ENCODE measurements at regions not wholly inside any gene's neighbourhood (a gene's known extent, or its start where the extent isn't known, plus 50 kb on each side); places are given as distances from the start of the nearest gene placed in this dataset.

GRCh38 chr2:47260971-47261370 lies 84.7 kb upstream of the CALM2 start:
- in situ Hi-C loops (cut with HindIII; ENCODE audit: low pct_ligation_motif_present, low sequenced_read_pairs): no loop called here
- H3K27me3 ChIP-seq (replicated peaks): no peaks in the 10 kb centered on the region
- H3K27ac ChIP-seq: no peak overlapping the region
- H3K36me3 ChIP-seq (replicated peaks): no peaks in the 10 kb centered on the region
- no peak overlapping the region for H3K4me3 ChIP-seq (ENCODE audit: low read depth, low read length)
- no peak for TF ChIP-seq CTCF (IDR thresholded peaks at IDR 0.05; ENCODE audit: low read depth, low read length, missing control alignments)
- DNase-seq: no peak

GRCh38 chr2:47259829-47260228 lies 83.5 kb upstream of the CALM2 start:
- no peak overlapping the region for H3K27ac ChIP-seq
- H3K27me3 ChIP-seq (replicated peaks): no peaks in the 10 kb centered on the region
- no peaks in the 10 kb centered on the region for H3K36me3 ChIP-seq (replicated peaks)
- no peak overlapping the region for H3K4me3 ChIP-seq (ENCODE audit: low read depth, low read length)
- in situ Hi-C loops (cut with HindIII; ENCODE audit: low pct_ligation_motif_present, low sequenced_read_pairs): no loop called here
- no peak for DNase-seq
- TF ChIP-seq CTCF (IDR thresholded peaks at IDR 0.05; ENCODE audit: low read depth, low read length, missing control alignments): no peak

GRCh38 chr2:47257946-47258348 lies 81.6 kb upstream of the CALM2 start:
- no peaks in the 10 kb centered on the region for H3K27me3 ChIP-seq (replicated peaks)
- no peaks in the 10 kb centered on the region for H3K36me3 ChIP-seq (replicated peaks)
- no peak overlapping the region for H3K27ac ChIP-seq
- DNase-seq: no peak
- in situ Hi-C loops (cut with HindIII; ENCODE audit: low pct_ligation_motif_present, low sequenced_read_pairs): no loop called here
- no peak overlapping the region for H3K4me3 ChIP-seq (ENCODE audit: low read depth, low read length)
- TF ChIP-seq CTCF (IDR thresholded peaks at IDR 0.05; ENCODE audit: low read depth, low read length, missing control alignments): no peak

- in situ Hi-C loops (cut with HindIII; ENCODE audit: low pct_ligation_motif_present, low sequenced_read_pairs): no loop called here
- DNase-seq: no peak
- no peak overlapping the region for H3K4me3 ChIP-seq (ENCODE audit: low read depth, low read length)
- no peaks in the 10 kb centered on the region for H3K36me3 ChIP-seq (replicated peaks)
- TF ChIP-seq CTCF (IDR thresholded peaks at IDR 0.05; ENCODE audit: low read depth, low read length, missing control alignments): no peak
- H3K27me3 ChIP-seq (replicated peaks): no peaks in the 10 kb centered on the region
- no peak overlapping the region for H3K27ac ChIP-seq
Measured at GRCh38 chr2:47256416-47257087, 80.2 kb upstream of the CALM2 start.

GRCh38 chr2:47255794-47256193 lies 79.5 kb upstream of the CALM2 start:
- no peak for DNase-seq
- in situ Hi-C loops (cut with HindIII; ENCODE audit: low pct_ligation_motif_present, low sequenced_read_pairs): no loop called here
- H3K27ac ChIP-seq: no peak overlapping the region
- no peaks in the 10 kb centered on the region for H3K27me3 ChIP-seq (replicated peaks)
- TF ChIP-seq CTCF (IDR thresholded peaks at IDR 0.05; ENCODE audit: low read depth, low read length, missing control alignments): no peak
- no peak overlapping the region for H3K4me3 ChIP-seq (ENCODE audit: low read depth, low read length)
- H3K36me3 ChIP-seq (replicated peaks): no peaks in the 10 kb centered on the region

- H3K27ac ChIP-seq: no peak overlapping the region
- in situ Hi-C loops (cut with HindIII; ENCODE audit: low pct_ligation_motif_present, low sequenced_read_pairs): no loop called here
- no peak for DNase-seq
- H3K27me3 ChIP-seq (replicated peaks): no peaks in the 10 kb centered on the region
- no peaks in the 10 kb centered on the region for H3K36me3 ChIP-seq (replicated peaks)
- H3K4me3 ChIP-seq (ENCODE audit: low read depth, low read length): no peak overlapping the region
- no peak for TF ChIP-seq CTCF (IDR thresholded peaks at IDR 0.05; ENCODE audit: low read depth, low read length, missing control alignments)
Measured at GRCh38 chr2:47254464-47254863, 78.2 kb upstream of the CALM2 start.
